ENCODE measurements at regions not wholly inside any gene's neighbourhood (a gene's known extent, or its start where the extent isn't known, plus 50 kb on each side); places are given as distances from the start of the nearest gene placed in this dataset.

DNA sequence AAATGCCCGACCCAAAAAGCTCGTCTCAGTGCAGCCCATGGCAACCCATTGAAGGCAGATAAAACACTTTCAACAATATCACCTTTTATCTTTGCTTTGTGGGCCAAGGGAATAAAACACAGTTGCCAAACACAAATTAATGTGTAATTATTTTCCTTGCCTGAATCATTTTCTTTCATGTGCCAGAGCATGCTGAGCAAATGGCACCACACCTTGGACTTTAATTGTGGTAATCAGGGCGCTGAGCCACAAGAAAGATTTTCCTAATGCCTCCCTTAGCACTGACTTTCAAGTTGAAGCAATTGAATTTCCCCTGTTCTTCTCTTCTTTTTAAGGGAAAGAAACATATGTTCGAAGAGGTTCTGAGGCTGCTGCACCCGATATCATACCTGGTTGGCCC is 297.1 kb upstream of the MSX2 start:
- TF ChIP-seq, protein P1, sequence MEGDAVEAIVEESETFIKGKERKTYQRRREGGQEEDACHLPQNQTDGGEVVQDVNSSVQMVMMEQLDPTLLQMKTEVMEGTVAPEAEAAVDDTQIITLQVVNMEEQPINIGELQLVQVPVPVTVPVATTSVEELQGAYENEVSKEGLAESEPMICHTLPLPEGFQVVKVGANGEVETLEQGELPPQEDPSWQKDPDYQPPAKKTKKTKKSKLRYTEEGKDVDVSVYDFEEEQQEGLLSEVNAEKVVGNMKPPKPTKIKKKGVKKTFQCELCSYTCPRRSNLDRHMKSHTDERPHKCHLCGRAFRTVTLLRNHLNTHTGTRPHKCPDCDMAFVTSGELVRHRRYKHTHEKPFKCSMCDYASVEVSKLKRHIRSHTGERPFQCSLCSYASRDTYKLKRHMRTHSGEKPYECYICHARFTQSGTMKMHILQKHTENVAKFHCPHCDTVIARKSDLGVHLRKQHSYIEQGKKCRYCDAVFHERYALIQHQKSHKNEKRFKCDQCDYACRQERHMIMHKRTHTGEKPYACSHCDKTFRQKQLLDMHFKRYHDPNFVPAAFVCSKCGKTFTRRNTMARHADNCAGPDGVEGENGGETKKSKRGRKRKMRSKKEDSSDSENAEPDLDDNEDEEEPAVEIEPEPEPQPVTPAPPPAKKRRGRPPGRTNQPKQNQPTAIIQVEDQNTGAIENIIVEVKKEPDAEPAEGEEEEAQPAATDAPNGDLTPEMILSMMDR (conservative IDR thresholded peaks at IDR 0.05 in 1 of 2, IDR thresholded peaks at IDR 0.05 in 1 of 2; ENCODE audit: extremely low read depth in 1 of 2, insufficient read depth in 1 of 2, low read depth in 1 of 2, low read length in 2 of 2), result no peak
- TF ChIP-seq EZH2 (IDR thresholded peaks at IDR 0.05; ENCODE audit: borderline replicate concordance, low read length), result no peak

All from mammary epithelial cell (primary cell).